ENCODE measurements at regions not wholly inside any gene's neighbourhood (a gene's known extent, or its start where the extent isn't known, plus 50 kb on each side); places are given as distances from the start of the nearest gene placed in this dataset.

DNA sequence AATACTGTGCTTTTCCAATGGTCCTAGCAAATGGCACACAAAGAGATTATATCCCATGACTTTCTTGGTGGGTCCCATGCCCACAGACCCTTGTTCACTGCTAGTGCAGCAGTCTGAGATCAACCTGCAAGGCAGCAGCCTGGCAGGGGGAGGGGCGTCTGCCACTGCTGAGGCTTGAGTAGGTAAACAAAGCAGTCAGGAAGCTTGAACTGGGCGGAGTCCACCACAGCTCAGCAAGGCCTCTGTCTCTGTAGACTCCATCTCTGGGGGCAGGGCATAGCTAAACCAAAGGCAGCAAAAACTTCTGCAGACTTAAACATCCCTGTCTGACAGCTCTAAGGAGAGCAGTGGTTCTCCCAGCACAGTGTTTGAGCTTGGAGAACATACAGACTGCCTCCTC lies 82.9 kb downstream of the ZNF737 start:
- Histone ChIP-seq H3K4me3 (ENCODE audit: low read length) (no peak overlapping the region), H3K27me3 (replicated peaks; ENCODE audit: insufficient read depth, low read length) (no peaks in the 10 kb centered on the region), H3K9me2 (replicated peaks; ENCODE audit: insufficient read depth, low read length) (no peaks in the 10 kb centered on the region), H3K9ac (ENCODE audit: low read length) (no peak overlapping the region), H3K4me2 (ENCODE audit: low read depth, low read length) (no peak overlapping the region), H3K36me3 (replicated peaks; ENCODE audit: insufficient read depth, low read length) (no peaks in the 10 kb centered on the region), H3F3A (ENCODE audit: insufficient read depth, low read length) (no peaks in the 10 kb centered on the region), H3K4me1 (ENCODE audit: low read length) (no peaks in the 10 kb centered on the region), H3K9me3 (replicated peaks; ENCODE audit: insufficient read depth, low read length) (no peaks in the 10 kb centered on the region), H3K79me2 (ENCODE audit: low read length) (no peaks in the 10 kb centered on the region), H2AFZ (ENCODE audit: low read length) (no peak overlapping the region), H4K20me1 (ENCODE audit: insufficient read depth, low read length) (no peaks in the 10 kb centered on the region), H3K27ac (ENCODE audit: low read length) (no peak overlapping the region)
- DNase-seq, result no peak
- TF ChIP-seq EZH2 (optimal IDR thresholded peaks at IDR 0.05; ENCODE audit: low read depth, low read length) (no peak), EZH2phosphoT487 (IDR thresholded peaks at IDR 0.05; ENCODE audit: low read length) (no peak)
- TF ChIP-seq, protein P1, sequence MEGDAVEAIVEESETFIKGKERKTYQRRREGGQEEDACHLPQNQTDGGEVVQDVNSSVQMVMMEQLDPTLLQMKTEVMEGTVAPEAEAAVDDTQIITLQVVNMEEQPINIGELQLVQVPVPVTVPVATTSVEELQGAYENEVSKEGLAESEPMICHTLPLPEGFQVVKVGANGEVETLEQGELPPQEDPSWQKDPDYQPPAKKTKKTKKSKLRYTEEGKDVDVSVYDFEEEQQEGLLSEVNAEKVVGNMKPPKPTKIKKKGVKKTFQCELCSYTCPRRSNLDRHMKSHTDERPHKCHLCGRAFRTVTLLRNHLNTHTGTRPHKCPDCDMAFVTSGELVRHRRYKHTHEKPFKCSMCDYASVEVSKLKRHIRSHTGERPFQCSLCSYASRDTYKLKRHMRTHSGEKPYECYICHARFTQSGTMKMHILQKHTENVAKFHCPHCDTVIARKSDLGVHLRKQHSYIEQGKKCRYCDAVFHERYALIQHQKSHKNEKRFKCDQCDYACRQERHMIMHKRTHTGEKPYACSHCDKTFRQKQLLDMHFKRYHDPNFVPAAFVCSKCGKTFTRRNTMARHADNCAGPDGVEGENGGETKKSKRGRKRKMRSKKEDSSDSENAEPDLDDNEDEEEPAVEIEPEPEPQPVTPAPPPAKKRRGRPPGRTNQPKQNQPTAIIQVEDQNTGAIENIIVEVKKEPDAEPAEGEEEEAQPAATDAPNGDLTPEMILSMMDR (IDR thresholded peaks at IDR 0.05; ENCODE audit: low read length), result no peak

DNA sequence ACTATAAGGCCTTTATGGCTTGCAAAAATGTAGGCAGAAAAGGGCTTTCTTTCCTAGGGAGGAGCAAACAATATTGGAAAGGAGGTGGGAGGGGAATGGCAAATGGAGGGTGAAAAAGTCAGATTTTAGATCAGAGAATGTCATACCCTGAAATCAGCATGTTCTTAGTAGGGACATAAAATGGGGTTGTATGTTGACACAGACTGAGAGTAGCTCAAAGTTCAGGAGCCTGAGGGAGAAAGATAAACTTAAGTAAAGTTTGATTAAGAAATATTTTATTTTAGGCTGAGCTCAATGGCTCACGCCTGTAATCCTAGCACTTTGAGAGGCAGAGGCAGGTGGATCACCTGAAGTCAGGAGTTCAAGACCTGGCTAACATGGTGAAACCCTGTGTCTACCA lies 83.8 kb downstream of the ZNF737 start:
- no peaks in the 10 kb centered on the region for H3K4me1 ChIP-seq (ENCODE audit: low read length)
- H3K27me3 ChIP-seq (replicated peaks; ENCODE audit: insufficient read depth, low read length), result no peaks in the 10 kb centered on the region
- H3K9me2 ChIP-seq (replicated peaks; ENCODE audit: insufficient read depth, low read length), result no peaks in the 10 kb centered on the region
- TF ChIP-seq, protein P1 (IDR thresholded peaks at IDR 0.05; ENCODE audit: low read length), result no peak
- TF ChIP-seq EZH2 (optimal IDR thresholded peaks at IDR 0.05; ENCODE audit: low read depth, low read length) (no peak), EZH2phosphoT487 (IDR thresholded peaks at IDR 0.05; ENCODE audit: low read length) (no peak)
- no peaks in the 10 kb centered on the region for H3K36me3 ChIP-seq (replicated peaks; ENCODE audit: insufficient read depth, low read length)
- H2AFZ ChIP-seq (ENCODE audit: low read length), result no peak overlapping the region
- H3K4me2 ChIP-seq (ENCODE audit: low read depth, low read length), result no peak overlapping the region
- no peaks in the 10 kb centered on the region for H4K20me1 ChIP-seq (ENCODE audit: insufficient read depth, low read length)
- no peak overlapping the region for H3K4me3 ChIP-seq (ENCODE audit: low read length)
- H3K79me2 ChIP-seq (ENCODE audit: low read length), result no peaks in the 10 kb centered on the region
- H3F3A ChIP-seq (ENCODE audit: insufficient read depth, low read length), result no peaks in the 10 kb centered on the region
- no peak overlapping the region for H3K9ac ChIP-seq (ENCODE audit: low read length)
- no peak for DNase-seq
- no peaks in the 10 kb centered on the region for H3K9me3 ChIP-seq (replicated peaks; ENCODE audit: insufficient read depth, low read length)
- no peak overlapping the region for H3K27ac ChIP-seq (ENCODE audit: low read length)

DNA sequence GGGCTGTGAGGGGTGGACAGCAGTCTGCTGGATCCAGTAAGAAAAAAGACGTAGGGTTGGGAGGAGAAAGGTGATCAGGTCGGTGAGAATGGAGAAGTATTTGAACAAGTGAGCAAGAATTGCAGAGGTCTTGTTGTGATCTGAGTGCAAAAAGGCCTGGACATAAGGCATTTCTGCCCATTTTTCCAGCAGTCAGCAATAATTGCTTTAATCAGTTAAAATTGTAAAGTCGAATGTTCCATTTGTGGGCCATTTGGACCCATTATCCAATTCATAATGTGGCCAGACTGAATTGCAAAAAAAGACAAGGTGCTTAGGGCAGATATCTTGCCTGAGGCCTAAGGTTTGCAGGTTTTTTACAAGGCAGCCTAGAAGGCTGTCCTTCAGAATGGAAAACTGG lies 86.1 kb downstream of the ZNF737 start:
- H3K27ac ChIP-seq (ENCODE audit: low read length), result no peak overlapping the region
- H3K4me2 ChIP-seq (ENCODE audit: low read depth, low read length), result no peak overlapping the region
- H3K27me3 ChIP-seq (replicated peaks; ENCODE audit: insufficient read depth, low read length), result no peaks in the 10 kb centered on the region
- H3K4me1 ChIP-seq (ENCODE audit: low read length), result no peaks in the 10 kb centered on the region
- no peaks in the 10 kb centered on the region for H3K9me2 ChIP-seq (replicated peaks; ENCODE audit: insufficient read depth, low read length)
- H3K9ac ChIP-seq (ENCODE audit: low read length), result no peak overlapping the region
- no peak for DNase-seq
- no peak for TF ChIP-seq EZH2 (optimal IDR thresholded peaks at IDR 0.05; ENCODE audit: low read depth, low read length)
- H3K79me2 ChIP-seq (ENCODE audit: low read length), result no peaks in the 10 kb centered on the region
- no peaks in the 10 kb centered on the region for H3F3A ChIP-seq (ENCODE audit: insufficient read depth, low read length)
- H3K4me3 ChIP-seq (ENCODE audit: low read length), result no peak overlapping the region
- H3K9me3 ChIP-seq (replicated peaks; ENCODE audit: insufficient read depth, low read length), result no peaks in the 10 kb centered on the region
- no peaks in the 10 kb centered on the region for H4K20me1 ChIP-seq (ENCODE audit: insufficient read depth, low read length)
- H3K36me3 ChIP-seq (replicated peaks; ENCODE audit: insufficient read depth, low read length), result no peaks in the 10 kb centered on the region
- H2AFZ ChIP-seq (ENCODE audit: low read length), result no peak overlapping the region

DNA sequence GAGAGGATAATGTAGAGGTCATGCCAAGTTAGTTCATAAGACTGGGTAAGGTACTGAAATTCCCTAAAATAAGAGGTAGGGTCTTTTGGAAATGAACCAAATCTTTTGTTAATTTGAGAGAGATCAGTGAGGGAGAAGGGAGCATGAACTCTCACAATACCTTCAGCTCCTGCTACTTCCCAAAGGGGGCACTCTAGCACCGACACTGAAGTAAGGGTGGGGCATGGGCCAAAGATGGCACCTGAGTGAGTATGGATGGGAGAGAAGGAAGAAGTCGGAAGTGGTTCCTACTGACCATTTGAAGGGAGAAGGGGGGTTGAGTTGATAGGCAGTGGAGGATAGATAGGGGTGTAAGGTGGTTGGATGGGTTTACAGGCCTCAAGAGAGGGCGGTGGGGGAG lies 86.6 kb downstream of the ZNF737 start:
- H3K36me3 ChIP-seq (replicated peaks; ENCODE audit: insufficient read depth, low read length), result no peaks in the 10 kb centered on the region
- no peak overlapping the region for H2AFZ ChIP-seq (ENCODE audit: low read length)
- H3K4me2 ChIP-seq (ENCODE audit: low read depth, low read length), result no peak overlapping the region
- H3K4me3 ChIP-seq (ENCODE audit: low read length), result no peak overlapping the region
- no peaks in the 10 kb centered on the region for H3K9me3 ChIP-seq (replicated peaks; ENCODE audit: insufficient read depth, low read length)
- no peaks in the 10 kb centered on the region for H3K4me1 ChIP-seq (ENCODE audit: low read length)
- no peak for TF ChIP-seq EZH2 (optimal IDR thresholded peaks at IDR 0.05; ENCODE audit: low read depth, low read length)
- no peak for TF ChIP-seq EZH2phosphoT487 (IDR thresholded peaks at IDR 0.05; ENCODE audit: low read length)
- TF ChIP-seq, protein P1 (IDR thresholded peaks at IDR 0.05; ENCODE audit: low read length), result no peak
- H4K20me1 ChIP-seq (ENCODE audit: insufficient read depth, low read length), result no peaks in the 10 kb centered on the region
- H3F3A ChIP-seq (ENCODE audit: insufficient read depth, low read length), result no peaks in the 10 kb centered on the region
- no peak for DNase-seq
- H3K9ac ChIP-seq (ENCODE audit: low read length), result no peak overlapping the region
- H3K27ac ChIP-seq (ENCODE audit: low read length), result no peak overlapping the region
- H3K79me2 ChIP-seq (ENCODE audit: low read length), result no peaks in the 10 kb centered on the region
- H3K27me3 ChIP-seq (replicated peaks; ENCODE audit: insufficient read depth, low read length), result no peaks in the 10 kb centered on the region
- H3K9me2 ChIP-seq (replicated peaks; ENCODE audit: insufficient read depth, low read length), result no peaks in the 10 kb centered on the region

Measured in MM.1S (cell line).